Ishikawa (cell line): ENCODE measurements at regions not wholly inside any gene's neighbourhood (a gene's known extent, or its start where the extent isn't known, plus 50 kb on each side); places are given as distances from the start of the nearest gene placed in this dataset.

Source experiments
- EGR1 ChIP-seq: IDR thresholded peaks from 2 replicates; pipeline ENCODE4 v1.6.1; 2012
- EP300 ChIP-seq: IDR thresholded peaks from 2 replicates; pipeline ENCODE4 v1.6.1; 2012; ENCODE audit warnings: borderline replicate concordance
- YY1 ChIP-seq: IDR thresholded peaks from 2 replicates; pipeline ENCODE4 v1.6.1; 2012; ENCODE audit warnings: low read depth
- TF ChIP-seq, protein P1 (sequence below): IDR thresholded peaks from 2 replicates; pipeline ENCODE4 v1.6.1; 2012; ENCODE audit warnings: low read depth, mild to moderate bottlenecking

DNA sequence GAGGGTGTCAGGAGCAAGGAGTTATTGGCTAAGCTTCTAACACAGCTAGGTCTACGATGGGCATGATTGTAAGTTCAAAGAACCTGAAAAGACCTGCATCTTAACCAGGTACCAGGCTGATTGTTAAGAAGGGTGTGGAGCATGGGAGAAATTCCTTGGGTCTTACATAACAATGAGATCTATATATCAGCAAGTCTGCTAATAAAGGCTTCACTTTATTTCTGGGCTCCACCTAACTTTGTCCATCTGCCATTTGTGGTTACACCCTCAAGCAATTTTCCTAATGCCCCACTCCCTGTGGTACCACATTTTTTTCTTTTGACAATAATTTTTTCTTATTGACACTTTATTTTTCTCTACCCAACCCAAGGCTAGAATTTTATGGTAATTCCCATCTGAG lies 223.5 kb upstream of the JAG1 start:
- TF ChIP-seq, protein P1, sequence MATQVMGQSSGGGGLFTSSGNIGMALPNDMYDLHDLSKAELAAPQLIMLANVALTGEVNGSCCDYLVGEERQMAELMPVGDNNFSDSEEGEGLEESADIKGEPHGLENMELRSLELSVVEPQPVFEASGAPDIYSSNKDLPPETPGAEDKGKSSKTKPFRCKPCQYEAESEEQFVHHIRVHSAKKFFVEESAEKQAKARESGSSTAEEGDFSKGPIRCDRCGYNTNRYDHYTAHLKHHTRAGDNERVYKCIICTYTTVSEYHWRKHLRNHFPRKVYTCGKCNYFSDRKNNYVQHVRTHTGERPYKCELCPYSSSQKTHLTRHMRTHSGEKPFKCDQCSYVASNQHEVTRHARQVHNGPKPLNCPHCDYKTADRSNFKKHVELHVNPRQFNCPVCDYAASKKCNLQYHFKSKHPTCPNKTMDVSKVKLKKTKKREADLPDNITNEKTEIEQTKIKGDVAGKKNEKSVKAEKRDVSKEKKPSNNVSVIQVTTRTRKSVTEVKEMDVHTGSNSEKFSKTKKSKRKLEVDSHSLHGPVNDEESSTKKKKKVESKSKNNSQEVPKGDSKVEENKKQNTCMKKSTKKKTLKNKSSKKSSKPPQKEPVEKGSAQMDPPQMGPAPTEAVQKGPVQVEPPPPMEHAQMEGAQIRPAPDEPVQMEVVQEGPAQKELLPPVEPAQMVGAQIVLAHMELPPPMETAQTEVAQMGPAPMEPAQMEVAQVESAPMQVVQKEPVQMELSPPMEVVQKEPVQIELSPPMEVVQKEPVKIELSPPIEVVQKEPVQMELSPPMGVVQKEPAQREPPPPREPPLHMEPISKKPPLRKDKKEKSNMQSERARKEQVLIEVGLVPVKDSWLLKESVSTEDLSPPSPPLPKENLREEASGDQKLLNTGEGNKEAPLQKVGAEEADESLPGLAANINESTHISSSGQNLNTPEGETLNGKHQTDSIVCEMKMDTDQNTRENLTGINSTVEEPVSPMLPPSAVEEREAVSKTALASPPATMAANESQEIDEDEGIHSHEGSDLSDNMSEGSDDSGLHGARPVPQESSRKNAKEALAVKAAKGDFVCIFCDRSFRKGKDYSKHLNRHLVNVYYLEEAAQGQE, result no peak
- TF ChIP-seq YY1 (no peak), EP300 (no peak), EGR1 (no peak)
